Lung (tissue), 11 donors: ENCODE measurements at regions not wholly inside any gene's neighbourhood (a gene's known extent, or its start where the extent isn't known, plus 50 kb on each side); places are given as distances from the start of the nearest gene placed in this dataset.

ENCODE experiments used
- ATAC-seq: fragments of 200-7000 bp; cut with Tn5 transposase; one replicate; pipeline ENCODE4 v1.9.1; 2020; ENCODE audit warnings: moderate number of reproducible peaks; ENCODE audit not compliant: insufficient read depth, low FRiP score
- DNase-seq, 3 donors: peaks; one replicate each; pipeline ENCODE4 v3.0.0-alpha.2; 2013 to 2017
- H3K27ac ChIP-seq, 2 donors: one replicate each; pipeline ENCODE4 v1.5.1; 2013; ENCODE audit warnings: mild to moderate bottlenecking in 2 of 2, moderate library complexity in 2 of 2, control low read depth in 1 of 2, inconsistent platforms in 1 of 2, low read depth in 1 of 2, low read length in 1 of 2
- H3K27me3 ChIP-seq, 3 donors: one replicate each; pipeline ENCODE4 v1.5.1; 2013; ENCODE audit warnings: low read length in 2 of 3; ENCODE audit not compliant: control insufficient read depth in 3 of 3, insufficient read depth in 3 of 3
- H3K36me3 ChIP-seq, 4 donors: one replicate each; pipeline ENCODE4 v1.5.1; 2013; ENCODE audit warnings: low read length in 4 of 4, mild to moderate bottlenecking in 1 of 4, moderate library complexity in 1 of 4; ENCODE audit not compliant: control insufficient read depth in 4 of 4, insufficient read depth in 4 of 4
- H3K4me1 ChIP-seq, 5 donors: one replicate each; pipeline ENCODE4 v1.5.1; 2013; ENCODE audit warnings: low read length in 5 of 5, mild to moderate bottlenecking in 2 of 5, moderate library complexity in 1 of 5; ENCODE audit not compliant: control insufficient read depth in 5 of 5, insufficient read depth in 5 of 5
- H3K4me3 ChIP-seq: one replicate; pipeline ENCODE4 v1.5.1; 2013; ENCODE audit warnings: mild to moderate bottlenecking, control low read depth, moderate library complexity
- H3K9ac ChIP-seq, 2 donors: one replicate each; pipeline ENCODE4 v1.5.1; 2013; ENCODE audit warnings: low read length in 2 of 2, control low read depth in 1 of 2; ENCODE audit not compliant: insufficient read depth in 1 of 2
- H3K9me3 ChIP-seq, 4 donors: one replicate each; pipeline ENCODE4 v1.5.1; 2013; ENCODE audit warnings: low read length in 3 of 4, mild to moderate bottlenecking in 1 of 4, moderate library complexity in 1 of 4; ENCODE audit not compliant: control insufficient read depth in 4 of 4, insufficient read depth in 3 of 4
- CTCF ChIP-seq: IDR thresholded peaks from 2 replicates; pipeline ENCODE4 v1.5.1; 2012; ENCODE audit warnings: mild to moderate bottlenecking; ENCODE audit errors: control extremely low read depth, extremely low read depth
- WGBS, 2 donors: extraction: QIAGEN DNeasy Blood & Tissue Kit; methylation state at CpG; one replicate each; pipeline ENCODE4 v1.1.7; 2013; 5-methylcytosine and 5-hydroxymethylcytosine counted together
- donor health status: control.
- donor health status: control.
- donor health status: Bipolar disorder and iron deficiency.
- donor health status: healthy.
- donor health status: DM: yes; HTN: yes; CAD: no.

GRCh38 chr14:25615174-25615573, 565.2 kb upstream of the STXBP6 start:
- DNase-seq (no peak), ATAC-seq (no peak)
- Histone ChIP-seq H3K27ac (no peak overlapping the region), H3K27me3 (no peaks in the 10 kb centered on the region), H3K4me3 (no peak overlapping the region), H3K4me1 (no peaks in the 10 kb centered on the region), H3K9ac (no peak overlapping the region), H3K9me3 (peaks cover 0 to 7% (median 7%) of the 10 kb centered on the region in 4 donors), H3K36me3 (no peaks in the 10 kb centered on the region)
- TF ChIP-seq CTCF = no peak

- no peaks in the 10 kb centered on the region for H3K9me3 ChIP-seq
- ATAC-seq (no peak), DNase-seq (peak in 2 of 3 donors; percentile 22 to 26)
- H3K27me3 ChIP-seq = no peaks in the 10 kb centered on the region
- H3K4me3 ChIP-seq = no peak overlapping the region
- peaks cover 0 to 3% (median 0%) of the 10 kb centered on the region in 5 donors for H3K4me1 ChIP-seq
- H3K27ac ChIP-seq = no peak overlapping the region
- H3K36me3 ChIP-seq = no peaks in the 10 kb centered on the region
- no peak for TF ChIP-seq CTCF
- no peak overlapping the region for H3K9ac ChIP-seq
- WGBS, 2 donors = 20 to 24% methylated on average over 3 of the region's 3 CpGs
Measured at GRCh38 chr14:25607192-25607591, 557.2 kb upstream of the STXBP6 start.

- Histone ChIP-seq H3K9me3 (no peaks in the 10 kb centered on the region), H3K27me3 (no peaks in the 10 kb centered on the region), H3K27ac (no peak overlapping the region), H3K4me3 (no peak overlapping the region), H3K4me1 (no peaks in the 10 kb centered on the region), H3K9ac (no peak overlapping the region), H3K36me3 (no peaks in the 10 kb centered on the region)
- DNase-seq (no peak), ATAC-seq (no peak)
- 81 to 84% methylated on average over 1 of the region's 1 CpG for WGBS, 2 donors
- no peak for TF ChIP-seq CTCF
Measured at GRCh38 chr14:25602106-25602505, 552.2 kb upstream of the STXBP6 start.

- no peak for TF ChIP-seq CTCF
- H3K4me3 ChIP-seq = no peak overlapping the region
- H3K4me1 ChIP-seq = no peaks in the 10 kb centered on the region
- no peak for ATAC-seq
- H3K36me3 ChIP-seq = no peaks in the 10 kb centered on the region
- H3K27me3 ChIP-seq = no peaks in the 10 kb centered on the region
- no peak overlapping the region for H3K9ac ChIP-seq
- H3K9me3 ChIP-seq = peaks cover 0 to 3% (median 0%) of the 10 kb centered on the region in 4 donors
- 75 to 84% methylated on average over 3 of the region's 3 CpGs for WGBS, 2 donors
- DNase-seq = no peak
- no peak overlapping the region for H3K27ac ChIP-seq
Measured at GRCh38 chr14:25588751-25589150, 538.8 kb upstream of the STXBP6 start.
